ENCODE measurements at regions not wholly inside any gene's neighbourhood (a gene's known extent, or its start where the extent isn't known, plus 50 kb on each side); places are given as distances from the start of the nearest gene placed in this dataset.

DNA sequence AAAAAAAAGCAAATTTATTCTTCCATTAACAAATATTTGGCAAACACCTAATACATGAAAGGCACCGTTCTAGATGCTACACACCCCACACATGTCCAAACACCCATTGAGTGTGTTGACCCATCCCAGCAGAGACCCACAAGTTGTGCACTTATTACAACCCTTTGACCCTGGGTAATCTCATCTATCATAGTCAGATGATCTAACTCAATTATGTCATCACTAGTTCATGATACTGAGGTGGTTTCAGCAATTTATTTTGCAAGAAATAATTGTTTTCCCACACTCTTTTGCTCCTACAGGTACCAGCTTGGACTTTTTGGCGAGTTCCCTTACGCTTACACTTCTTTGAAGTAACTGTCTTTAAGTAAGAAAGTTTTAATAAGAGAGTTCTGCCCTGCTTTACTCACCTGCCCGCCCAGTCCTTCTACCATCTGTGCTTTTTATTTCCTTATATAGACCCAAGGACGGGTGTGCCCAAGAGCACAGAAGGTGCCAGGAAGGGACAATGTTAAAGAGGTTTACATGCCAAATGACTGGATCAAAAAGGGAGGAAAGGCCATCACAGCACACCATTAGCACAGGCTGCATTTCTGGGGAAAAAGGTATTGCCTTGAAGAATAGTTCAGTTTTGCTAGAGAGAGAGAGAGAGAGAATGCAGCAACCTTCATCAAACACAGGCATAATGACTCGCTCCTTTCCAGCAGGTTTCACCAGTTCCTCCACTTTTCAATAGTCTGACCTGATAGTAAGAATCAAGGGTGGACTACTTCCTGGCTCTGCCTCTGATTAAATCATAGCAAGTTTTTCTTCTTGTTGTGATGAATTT is 54.5 kb upstream of the ATP11B start:
- no peak for DNase-seq (ENCODE audit: low spot score)
- Histone ChIP-seq H3K9me3 (ENCODE audit: control insufficient read depth in 4 of 4, low read length in 3 of 4) (no peaks in the 10 kb centered on the region), H3K4me1 (ENCODE audit: control insufficient read depth in 4 of 4, insufficient read depth in 4 of 4, low read length in 3 of 4) (no peaks in the 10 kb centered on the region), H3K27ac (ENCODE audit: low read depth in 1 of 2, low read length in 2 of 2) (no peak overlapping the region), H3K27me3 (ENCODE audit: control insufficient read depth in 4 of 4, insufficient read depth in 4 of 4, low read length in 3 of 4) (no peaks in the 10 kb centered on the region), H3K36me3 (ENCODE audit: control insufficient read depth in 4 of 4, insufficient read depth in 3 of 4, low read depth in 1 of 4, low read length in 3 of 4) (no peaks in the 10 kb centered on the region), H3K4me3 (ENCODE audit: low read depth in 1 of 3, low read length in 3 of 3) (no peak overlapping the region), H3K9ac (ENCODE audit: low read depth in 1 of 2, low read length in 2 of 2) (no peak overlapping the region)
- WGBS = 83% methylated on average over 6 of the region's 6 CpGs
- TF ChIP-seq EGR1 (IDR thresholded peaks at IDR 0.05; ENCODE audit: low read depth in 2 of 2) (no peak), GABPA (IDR thresholded peaks at IDR 0.05 in 1 of 2, conservative IDR thresholded peaks at IDR 0.05 in 1 of 2) (no peak)

DNA sequence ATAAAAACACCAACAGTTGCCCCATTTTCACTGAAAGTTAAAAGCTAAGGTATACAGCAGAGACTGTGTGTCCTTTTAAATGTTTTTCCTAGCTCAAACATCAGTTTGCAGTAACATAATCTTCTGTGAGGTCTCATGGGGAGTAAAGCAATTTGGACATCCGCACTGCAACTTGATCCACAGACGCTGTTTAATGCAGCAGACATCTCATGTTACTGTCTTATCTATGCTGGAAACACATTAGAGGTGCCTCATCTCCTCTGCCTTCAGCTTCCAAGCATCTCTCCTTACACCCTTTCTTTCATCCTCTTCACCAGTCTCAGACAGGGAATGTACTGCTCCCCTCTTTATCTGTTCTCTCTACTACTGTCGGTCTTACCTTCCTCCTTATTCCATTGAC is 53.7 kb upstream of the ATP11B start:
- Histone ChIP-seq H3K4me1 (ENCODE audit: control insufficient read depth in 4 of 4, insufficient read depth in 4 of 4, low read length in 3 of 4) (no peaks in the 10 kb centered on the region), H3K9ac (ENCODE audit: low read depth in 1 of 2, low read length in 2 of 2) (no peak overlapping the region), H3K9me3 (ENCODE audit: control insufficient read depth in 4 of 4, low read length in 3 of 4) (no peaks in the 10 kb centered on the region), H3K27me3 (ENCODE audit: control insufficient read depth in 4 of 4, insufficient read depth in 4 of 4, low read length in 3 of 4) (no peaks in the 10 kb centered on the region), H3K27ac (ENCODE audit: low read depth in 1 of 2, low read length in 2 of 2) (no peak overlapping the region), H3K36me3 (ENCODE audit: control insufficient read depth in 4 of 4, insufficient read depth in 3 of 4, low read depth in 1 of 4, low read length in 3 of 4) (no peaks in the 10 kb centered on the region), H3K4me3 (ENCODE audit: low read depth in 1 of 3, low read length in 3 of 3) (no peak overlapping the region)
- DNase-seq (ENCODE audit: low spot score) = no peak
- no peak for TF ChIP-seq RXRA (IDR thresholded peaks at IDR 0.05)
- TF ChIP-seq, protein P1, sequence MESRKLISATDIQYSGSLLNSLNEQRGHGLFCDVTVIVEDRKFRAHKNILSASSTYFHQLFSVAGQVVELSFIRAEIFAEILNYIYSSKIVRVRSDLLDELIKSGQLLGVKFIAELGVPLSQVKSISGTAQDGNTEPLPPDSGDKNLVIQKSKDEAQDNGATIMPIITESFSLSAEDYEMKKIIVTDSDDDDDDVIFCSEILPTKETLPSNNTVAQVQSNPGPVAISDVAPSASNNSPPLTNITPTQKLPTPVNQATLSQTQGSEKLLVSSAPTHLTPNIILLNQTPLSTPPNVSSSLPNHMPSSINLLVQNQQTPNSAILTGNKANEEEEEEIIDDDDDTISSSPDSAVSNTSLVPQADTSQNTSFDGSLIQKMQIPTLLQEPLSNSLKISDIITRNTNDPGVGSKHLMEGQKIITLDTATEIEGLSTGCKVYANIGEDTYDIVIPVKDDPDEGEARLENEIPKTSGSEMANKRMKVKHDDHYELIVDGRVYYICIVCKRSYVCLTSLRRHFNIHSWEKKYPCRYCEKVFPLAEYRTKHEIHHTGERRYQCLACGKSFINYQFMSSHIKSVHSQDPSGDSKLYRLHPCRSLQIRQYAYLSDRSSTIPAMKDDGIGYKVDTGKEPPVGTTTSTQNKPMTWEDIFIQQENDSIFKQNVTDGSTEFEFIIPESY (IDR thresholded peaks at IDR 0.05) = no peak
- no peak for TF ChIP-seq JUND (IDR thresholded peaks at IDR 0.05)
- no peak for TF ChIP-seq RAD21 (IDR thresholded peaks at IDR 0.05)
- no peak for TF ChIP-seq TAF1 (conservative IDR thresholded peaks at IDR 0.05)
- no peak for TF ChIP-seq HNF4G (IDR thresholded peaks at IDR 0.05)
- TF ChIP-seq, protein P2, sequence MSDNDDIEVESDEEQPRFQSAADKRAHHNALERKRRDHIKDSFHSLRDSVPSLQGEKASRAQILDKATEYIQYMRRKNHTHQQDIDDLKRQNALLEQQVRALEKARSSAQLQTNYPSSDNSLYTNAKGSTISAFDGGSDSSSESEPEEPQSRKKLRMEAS (IDR thresholded peaks at IDR 0.05) = no peak
- TF ChIP-seq, protein P3, sequence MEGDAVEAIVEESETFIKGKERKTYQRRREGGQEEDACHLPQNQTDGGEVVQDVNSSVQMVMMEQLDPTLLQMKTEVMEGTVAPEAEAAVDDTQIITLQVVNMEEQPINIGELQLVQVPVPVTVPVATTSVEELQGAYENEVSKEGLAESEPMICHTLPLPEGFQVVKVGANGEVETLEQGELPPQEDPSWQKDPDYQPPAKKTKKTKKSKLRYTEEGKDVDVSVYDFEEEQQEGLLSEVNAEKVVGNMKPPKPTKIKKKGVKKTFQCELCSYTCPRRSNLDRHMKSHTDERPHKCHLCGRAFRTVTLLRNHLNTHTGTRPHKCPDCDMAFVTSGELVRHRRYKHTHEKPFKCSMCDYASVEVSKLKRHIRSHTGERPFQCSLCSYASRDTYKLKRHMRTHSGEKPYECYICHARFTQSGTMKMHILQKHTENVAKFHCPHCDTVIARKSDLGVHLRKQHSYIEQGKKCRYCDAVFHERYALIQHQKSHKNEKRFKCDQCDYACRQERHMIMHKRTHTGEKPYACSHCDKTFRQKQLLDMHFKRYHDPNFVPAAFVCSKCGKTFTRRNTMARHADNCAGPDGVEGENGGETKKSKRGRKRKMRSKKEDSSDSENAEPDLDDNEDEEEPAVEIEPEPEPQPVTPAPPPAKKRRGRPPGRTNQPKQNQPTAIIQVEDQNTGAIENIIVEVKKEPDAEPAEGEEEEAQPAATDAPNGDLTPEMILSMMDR (IDR thresholded peaks at IDR 0.05; ENCODE audit: low read depth, low read length, missing input control) = no peak
- TF ChIP-seq FOXA1 (IDR thresholded peaks at IDR 0.05) = no peak
- no peak for TF ChIP-seq FOXA2 (IDR thresholded peaks at IDR 0.05)
- TF ChIP-seq YY1 (IDR thresholded peaks at IDR 0.05) = no peak
- TF ChIP-seq REST (IDR thresholded peaks at IDR 0.05) = no peak
- no peak for TF ChIP-seq HNF4A (conservative IDR thresholded peaks at IDR 0.05)
- TF ChIP-seq, protein P4, sequence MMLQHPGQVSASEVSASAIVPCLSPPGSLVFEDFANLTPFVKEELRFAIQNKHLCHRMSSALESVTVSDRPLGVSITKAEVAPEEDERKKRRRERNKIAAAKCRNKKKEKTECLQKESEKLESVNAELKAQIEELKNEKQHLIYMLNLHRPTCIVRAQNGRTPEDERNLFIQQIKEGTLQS (IDR thresholded peaks at IDR 0.05) = no peak
- WGBS = 79% methylated on average over 3 of the region's 3 CpGs
